ENCODE measurements at regions not wholly inside any gene's neighbourhood (a gene's known extent, or its start where the extent isn't known, plus 50 kb on each side); places are given as distances from the start of the nearest gene placed in this dataset.
"Not testable (repeated sequence)": the region's sequence is repeated elsewhere in the genome, so short reads cannot be mapped to it uniquely, and the experiment has no call there.

GRCh38 chr18:15005313-15006130 is 257.6 kb downstream of the ANKRD30B start:
- no peak for DNase-seq (ENCODE audit: low read depth in 1 of 2, low spot score in 1 of 2)
- Histone ChIP-seq H3K27ac (replicated peaks) (no peak overlapping the region), H3K27me3 (ENCODE audit: insufficient read depth, poor library complexity, severe bottlenecking) (no peaks in the 10 kb centered on the region), H3K4me3 (replicated peaks; ENCODE audit: insufficient read depth, low read length) (no peak overlapping the region)
- no peak for TF ChIP-seq CTCF (IDR thresholded peaks at IDR 0.05; ENCODE audit: insufficient read depth, low read length)

- not testable (repeated sequence) for H3K27ac ChIP-seq (replicated peaks); H3K27me3 ChIP-seq (ENCODE audit: insufficient read depth, poor library complexity, severe bottlenecking); H3K4me3 ChIP-seq (replicated peaks; ENCODE audit: insufficient read depth, low read length); DNase-seq (ENCODE audit: low read depth in 1 of 2, low spot score in 1 of 2)
Observed at GRCh38 chr18:15006616-15007015, 258.6 kb downstream of the ANKRD30B start.

- H3K4me3 ChIP-seq (replicated peaks; ENCODE audit: insufficient read depth, low read length); H3K27me3 ChIP-seq (ENCODE audit: insufficient read depth, poor library complexity, severe bottlenecking); DNase-seq (ENCODE audit: low read depth in 1 of 2, low spot score in 1 of 2); H3K27ac ChIP-seq (replicated peaks): not testable (repeated sequence)
Observed at GRCh38 chr18:15026041-15026440, 278.1 kb downstream of the ANKRD30B start.

GRCh38 chr18:15028037-15028436 is 280.1 kb downstream of the ANKRD30B start:
- not testable (repeated sequence) for DNase-seq (ENCODE audit: low read depth in 1 of 2, low spot score in 1 of 2); H3K27ac ChIP-seq (replicated peaks); H3K4me3 ChIP-seq (replicated peaks; ENCODE audit: insufficient read depth, low read length); H3K27me3 ChIP-seq (ENCODE audit: insufficient read depth, poor library complexity, severe bottlenecking)

DNA sequence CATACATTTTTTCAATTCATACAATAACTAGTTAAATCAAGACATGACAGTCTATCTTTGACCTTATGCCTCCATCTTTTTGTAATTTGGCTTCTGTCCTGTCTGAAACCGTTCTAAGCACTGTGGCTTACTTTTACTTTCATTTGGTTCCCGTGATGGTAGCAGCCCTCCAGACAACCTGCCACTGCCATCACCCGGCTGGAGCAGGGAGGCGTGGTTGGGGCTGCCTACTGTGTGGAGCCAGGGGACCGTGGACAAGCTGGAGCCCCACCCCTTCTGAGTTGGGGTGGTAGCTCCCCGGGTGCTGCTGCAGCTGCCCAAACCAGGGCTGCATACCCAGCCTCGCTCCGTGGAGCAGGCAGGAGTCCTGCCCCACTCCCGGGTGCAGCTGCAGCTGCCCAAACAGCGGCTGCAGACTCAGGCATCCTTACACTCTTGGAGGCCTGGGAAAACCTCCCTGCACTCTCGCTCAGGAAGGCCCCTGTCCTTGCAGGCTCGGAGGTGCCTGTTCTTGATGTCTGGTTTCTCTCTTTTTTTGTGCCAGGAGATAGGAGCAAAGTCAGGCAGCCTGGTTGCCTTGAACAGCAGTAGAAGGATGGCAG is 312.4 kb downstream of the ANKRD30B start:
- H3K4me3 ChIP-seq (replicated peaks; ENCODE audit: insufficient read depth, low read length); DNase-seq (ENCODE audit: low read depth in 1 of 2, low spot score in 1 of 2); H3K27ac ChIP-seq (replicated peaks); H3K27me3 ChIP-seq (ENCODE audit: insufficient read depth, poor library complexity, severe bottlenecking): not testable (repeated sequence)

DNA sequence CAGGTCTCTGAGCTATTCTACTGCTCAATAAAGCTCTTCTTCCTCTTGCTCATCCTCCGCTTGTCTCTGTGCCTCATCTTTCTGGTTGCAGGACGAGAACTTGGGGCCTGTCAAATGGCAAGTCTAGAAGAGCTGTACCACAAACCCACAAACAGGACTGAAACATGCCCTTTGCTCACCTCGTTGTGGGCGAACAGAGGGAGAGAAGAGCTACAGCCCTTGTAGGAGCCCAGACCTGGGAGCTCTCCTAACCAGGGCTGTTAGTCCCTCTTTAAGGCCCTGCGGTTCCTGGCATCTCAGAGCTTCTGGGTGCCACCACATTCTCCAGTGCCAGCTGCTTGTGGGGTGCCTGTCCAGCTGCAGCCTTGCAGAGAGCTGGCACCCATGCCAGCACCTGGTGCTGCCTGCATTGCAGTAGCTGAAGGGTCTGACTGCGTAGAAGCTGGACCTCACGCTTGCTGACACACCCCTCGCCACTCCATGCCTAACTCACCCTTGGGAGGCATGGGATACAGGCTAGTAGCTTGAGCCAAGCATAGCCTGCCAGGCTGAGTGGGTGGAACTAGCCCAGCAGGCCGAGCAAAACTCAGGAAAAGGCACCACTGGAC is 313.4 kb downstream of the ANKRD30B start:
- H3K27me3 ChIP-seq (ENCODE audit: insufficient read depth, poor library complexity, severe bottlenecking): not testable (repeated sequence)

DNA sequence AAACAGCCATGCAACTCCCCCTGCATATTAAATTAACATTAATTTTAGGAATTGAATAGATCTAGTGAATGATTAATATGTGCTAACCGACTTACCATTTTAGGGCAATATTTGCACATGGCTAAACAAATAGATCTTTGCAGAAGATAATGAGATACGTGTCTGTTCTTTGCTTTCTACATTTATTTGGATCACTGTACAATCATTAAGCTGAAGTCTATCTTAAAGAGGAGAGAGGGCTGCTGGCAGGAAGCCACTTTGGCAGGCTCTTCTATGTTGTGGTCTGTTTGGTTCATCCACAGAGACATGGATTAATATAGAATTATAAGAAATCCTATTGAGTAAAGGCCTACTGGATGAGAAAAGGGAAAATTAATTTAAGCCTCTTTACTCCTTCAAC is 318.5 kb downstream of the ANKRD30B start:
- H3K4me3 ChIP-seq (replicated peaks; ENCODE audit: insufficient read depth, low read length); DNase-seq (ENCODE audit: low read depth in 1 of 2, low spot score in 1 of 2): not testable (repeated sequence)

More for the DNA sequence above, 313.4 kb downstream of the ANKRD30B start:
- DNase-seq (ENCODE audit: low read depth in 1 of 2, low spot score in 1 of 2); H3K27ac ChIP-seq (replicated peaks); H3K4me3 ChIP-seq (replicated peaks; ENCODE audit: insufficient read depth, low read length): not testable (repeated sequence)

DNA sequence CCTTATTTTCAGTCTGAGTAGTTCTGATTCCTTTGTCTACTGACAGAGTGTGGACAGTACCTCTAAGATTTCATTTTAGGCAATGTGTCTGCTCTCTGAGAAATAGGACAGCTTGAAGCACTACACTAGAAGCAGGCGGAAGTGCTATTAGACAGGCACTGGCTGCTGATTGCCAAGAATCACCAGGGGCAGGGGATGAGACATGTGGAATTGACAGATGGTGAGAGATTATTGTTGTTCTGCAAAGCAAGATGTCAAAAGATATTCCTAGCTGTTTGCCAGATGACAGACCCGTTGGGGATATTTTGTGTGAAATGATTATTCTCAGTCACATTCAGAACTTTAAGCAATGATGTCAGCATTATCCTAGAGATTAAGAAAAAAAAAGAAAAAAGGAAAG is 323.3 kb downstream of the ANKRD30B start:
- not testable (repeated sequence) for H3K27me3 ChIP-seq (ENCODE audit: insufficient read depth, poor library complexity, severe bottlenecking); H3K4me3 ChIP-seq (replicated peaks; ENCODE audit: insufficient read depth, low read length); DNase-seq (ENCODE audit: low read depth in 1 of 2, low spot score in 1 of 2); H3K27ac ChIP-seq (replicated peaks)

More for the DNA sequence above, 318.5 kb downstream of the ANKRD30B start:
- not testable (repeated sequence) for H3K27me3 ChIP-seq (ENCODE audit: insufficient read depth, poor library complexity, severe bottlenecking); H3K27ac ChIP-seq (replicated peaks)
